Nephron (organoid): ENCODE measurements at regions not wholly inside any gene's neighbourhood (a gene's known extent, or its start where the extent isn't known, plus 50 kb on each side); places are given as distances from the start of the nearest gene placed in this dataset.

Experiments used
- H3K27ac Mint-ChIP-seq, 3 experiments: 2 replicates each; pipeline ENCODE4 v1.8.0; 2020; ENCODE audit warnings: mixed read lengths in 3 of 3, mild to moderate bottlenecking in 2 of 3, moderate library complexity in 1 of 3
- H3K27me3 Mint-ChIP-seq: 2 replicates; pipeline ENCODE4 v1.8.0; 2021; ENCODE audit warnings: low read depth, mild to moderate bottlenecking, moderate library complexity, mixed read lengths
- H3K36me3 Mint-ChIP-seq: 2 replicates; pipeline ENCODE4 v1.8.0; 2020; ENCODE audit warnings: low read depth, mixed read lengths
- H3K4me1 Mint-ChIP-seq: 2 replicates; pipeline ENCODE4 v1.8.0; 2020; ENCODE audit warnings: mixed read lengths
- H3K4me3 Mint-ChIP-seq, 3 experiments: 2 replicates each; pipeline ENCODE4 v1.8.0; 2020; ENCODE audit warnings: mild to moderate bottlenecking in 3 of 3, mixed read lengths in 3 of 3, moderate library complexity in 2 of 3
- H3K9me3 Mint-ChIP-seq: 2 replicates; pipeline ENCODE4 v1.8.0; 2020; ENCODE audit warnings: mixed read lengths
- TF ChIP-seq, protein P1 (sequence below), 3 experiments: fragments of 200-600 bp; sonication (generic); IDR thresholded peaks; one replicate each; pipeline ENCODE4 v1.5.0; 2021; ENCODE audit warnings: antibody characterized with exemption in 3 of 3; ENCODE audit not compliant: unreplicated experiment in 3 of 3

DNA sequence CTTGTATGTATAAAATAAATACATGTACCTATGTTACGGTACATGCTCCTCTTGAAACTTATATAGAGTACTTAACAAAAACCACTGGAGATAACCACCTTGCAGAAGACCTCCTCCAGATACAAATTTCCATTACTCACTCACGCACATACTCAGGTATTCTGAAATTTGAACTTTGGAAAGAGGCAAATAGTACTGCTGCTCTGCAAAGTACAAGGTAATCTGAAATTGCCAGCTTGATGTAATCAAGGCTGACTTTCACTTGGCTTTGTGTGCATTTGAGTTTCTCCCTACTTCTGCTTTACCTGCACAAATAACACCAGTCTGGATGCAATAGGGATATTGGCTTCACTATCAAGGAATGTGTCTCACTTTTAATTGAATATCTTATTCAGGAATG is 123.6 kb downstream of the FOXA2 start:
- TF ChIP-seq, protein P1, sequence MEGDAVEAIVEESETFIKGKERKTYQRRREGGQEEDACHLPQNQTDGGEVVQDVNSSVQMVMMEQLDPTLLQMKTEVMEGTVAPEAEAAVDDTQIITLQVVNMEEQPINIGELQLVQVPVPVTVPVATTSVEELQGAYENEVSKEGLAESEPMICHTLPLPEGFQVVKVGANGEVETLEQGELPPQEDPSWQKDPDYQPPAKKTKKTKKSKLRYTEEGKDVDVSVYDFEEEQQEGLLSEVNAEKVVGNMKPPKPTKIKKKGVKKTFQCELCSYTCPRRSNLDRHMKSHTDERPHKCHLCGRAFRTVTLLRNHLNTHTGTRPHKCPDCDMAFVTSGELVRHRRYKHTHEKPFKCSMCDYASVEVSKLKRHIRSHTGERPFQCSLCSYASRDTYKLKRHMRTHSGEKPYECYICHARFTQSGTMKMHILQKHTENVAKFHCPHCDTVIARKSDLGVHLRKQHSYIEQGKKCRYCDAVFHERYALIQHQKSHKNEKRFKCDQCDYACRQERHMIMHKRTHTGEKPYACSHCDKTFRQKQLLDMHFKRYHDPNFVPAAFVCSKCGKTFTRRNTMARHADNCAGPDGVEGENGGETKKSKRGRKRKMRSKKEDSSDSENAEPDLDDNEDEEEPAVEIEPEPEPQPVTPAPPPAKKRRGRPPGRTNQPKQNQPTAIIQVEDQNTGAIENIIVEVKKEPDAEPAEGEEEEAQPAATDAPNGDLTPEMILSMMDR (IDR thresholded peaks at IDR 0.05; ENCODE audit: unreplicated experiment in 3 of 3) = no peak
- H3K36me3 Mint-ChIP-seq = no peaks in the 10 kb centered on the region
- H3K4me1 Mint-ChIP-seq = no peaks in the 10 kb centered on the region
- no peaks in the 10 kb centered on the region for H3K9me3 Mint-ChIP-seq
- no peak overlapping the region for H3K27ac Mint-ChIP-seq
- H3K4me3 Mint-ChIP-seq = no peak overlapping the region
- peaks cover 39% of the 10 kb centered on the region for H3K27me3 Mint-ChIP-seq

DNA sequence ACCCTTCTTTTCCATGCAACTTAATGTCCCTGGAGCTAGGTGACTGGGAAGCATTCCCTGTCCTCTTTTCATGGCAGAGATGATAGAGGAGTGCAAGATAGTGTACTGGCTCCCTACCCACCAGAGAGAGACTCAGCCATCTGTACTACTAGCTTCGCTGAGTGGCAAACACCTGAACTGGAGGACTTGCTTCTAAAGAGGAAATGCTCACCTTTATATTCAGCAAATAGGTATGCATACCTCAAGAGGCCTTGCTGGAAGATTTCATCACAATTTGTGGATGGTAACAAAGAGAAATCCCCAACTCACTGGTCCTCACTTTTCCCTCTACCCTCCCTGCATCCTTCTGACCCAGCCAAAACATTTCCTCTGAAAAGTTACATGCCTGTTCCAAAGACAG is 124.1 kb downstream of the FOXA2 start:
- Mint-ChIP-seq H3K9me3 (no peaks in the 10 kb centered on the region), H3K27ac (no peak overlapping the region), H3K36me3 (no peaks in the 10 kb centered on the region), H3K4me1 (no peaks in the 10 kb centered on the region), H3K27me3 (peaks cover 39% of the 10 kb centered on the region), H3K4me3 (no peak overlapping the region)
- TF ChIP-seq, protein P1 (IDR thresholded peaks at IDR 0.05; ENCODE audit: unreplicated experiment in 3 of 3) = no peak

DNA sequence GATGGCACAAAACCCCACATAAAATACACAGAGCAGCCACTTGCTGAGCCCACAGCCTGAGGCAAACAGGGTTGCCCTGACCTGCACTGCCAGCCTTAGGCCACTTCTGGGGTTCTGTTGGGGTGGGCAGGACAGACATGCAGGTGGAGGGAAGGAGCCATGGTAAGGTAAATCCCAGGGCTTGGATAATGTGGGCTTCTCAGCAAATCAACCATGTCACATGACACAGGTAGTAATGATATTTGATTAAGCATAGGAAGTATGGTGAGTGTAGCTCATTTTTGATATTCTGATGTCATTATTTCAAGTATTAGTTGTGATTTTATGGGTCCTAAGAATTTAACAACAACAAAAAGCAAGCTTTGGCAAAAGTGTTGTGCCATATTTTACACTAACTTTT is 124.6 kb downstream of the FOXA2 start:
- Mint-ChIP-seq H3K4me1 (no peaks in the 10 kb centered on the region), H3K36me3 (no peaks in the 10 kb centered on the region), H3K27ac (no peak overlapping the region), H3K27me3 (peaks cover 36% of the 10 kb centered on the region), H3K4me3 (no peak overlapping the region), H3K9me3 (no peaks in the 10 kb centered on the region)
- TF ChIP-seq, protein P1 (IDR thresholded peaks at IDR 0.05; ENCODE audit: unreplicated experiment in 3 of 3) = no peak

DNA sequence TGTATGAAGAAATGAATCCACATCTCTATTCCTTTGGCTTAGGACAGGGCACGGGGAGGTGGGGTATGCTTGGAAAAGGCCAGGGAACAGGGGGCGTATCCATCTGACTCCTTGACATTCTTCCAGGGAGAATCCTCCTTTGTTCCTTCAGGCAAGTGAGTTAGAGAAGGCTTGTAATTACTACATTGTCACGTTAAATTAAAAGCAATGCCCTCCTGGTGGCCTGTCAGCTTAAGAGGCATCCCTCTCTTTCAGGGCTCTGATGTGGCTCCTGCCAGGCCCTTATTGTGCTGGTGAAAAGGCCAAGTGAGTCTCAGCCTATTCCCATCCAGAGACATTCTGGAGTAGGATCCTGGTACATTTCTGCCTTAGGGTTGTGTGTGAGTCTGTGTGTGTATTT is 128.3 kb downstream of the FOXA2 start:
- H3K4me3 Mint-ChIP-seq = no peak overlapping the region
- no peaks in the 10 kb centered on the region for H3K4me1 Mint-ChIP-seq
- H3K9me3 Mint-ChIP-seq = no peaks in the 10 kb centered on the region
- no peak overlapping the region for H3K27ac Mint-ChIP-seq
- peaks cover 29% of the 10 kb centered on the region for H3K27me3 Mint-ChIP-seq
- TF ChIP-seq, protein P1 (IDR thresholded peaks at IDR 0.05; ENCODE audit: unreplicated experiment in 3 of 3) = no peak
- H3K36me3 Mint-ChIP-seq = no peaks in the 10 kb centered on the region

DNA sequence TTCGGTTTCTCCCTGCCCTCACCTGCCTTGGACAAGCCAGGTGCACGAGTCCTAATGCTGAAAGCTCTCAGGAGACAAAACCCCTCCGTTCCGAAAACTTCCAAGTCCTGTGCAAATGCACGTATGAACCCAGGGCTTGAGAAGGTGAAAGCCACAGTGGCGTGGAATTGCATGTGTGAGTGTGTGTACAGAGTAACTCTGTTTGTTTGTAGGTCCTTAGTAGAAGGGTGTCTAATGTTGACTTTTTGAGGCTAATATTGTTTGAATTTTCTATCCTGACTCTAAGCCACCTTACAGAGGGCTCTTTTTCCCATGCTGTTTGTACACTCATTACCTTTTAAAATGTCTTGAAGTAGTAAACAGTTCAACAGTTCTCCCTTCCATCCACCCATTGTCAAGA is 129.1 kb downstream of the FOXA2 start:
- TF ChIP-seq, protein P1 (IDR thresholded peaks at IDR 0.05; ENCODE audit: unreplicated experiment in 3 of 3) = no peak
- H3K27ac Mint-ChIP-seq = no peak overlapping the region
- no peaks in the 10 kb centered on the region for H3K36me3 Mint-ChIP-seq
- no peaks in the 10 kb centered on the region for H3K9me3 Mint-ChIP-seq
- peaks cover 29% of the 10 kb centered on the region for H3K27me3 Mint-ChIP-seq
- no peak overlapping the region for H3K4me3 Mint-ChIP-seq
- no peaks in the 10 kb centered on the region for H3K4me1 Mint-ChIP-seq

DNA sequence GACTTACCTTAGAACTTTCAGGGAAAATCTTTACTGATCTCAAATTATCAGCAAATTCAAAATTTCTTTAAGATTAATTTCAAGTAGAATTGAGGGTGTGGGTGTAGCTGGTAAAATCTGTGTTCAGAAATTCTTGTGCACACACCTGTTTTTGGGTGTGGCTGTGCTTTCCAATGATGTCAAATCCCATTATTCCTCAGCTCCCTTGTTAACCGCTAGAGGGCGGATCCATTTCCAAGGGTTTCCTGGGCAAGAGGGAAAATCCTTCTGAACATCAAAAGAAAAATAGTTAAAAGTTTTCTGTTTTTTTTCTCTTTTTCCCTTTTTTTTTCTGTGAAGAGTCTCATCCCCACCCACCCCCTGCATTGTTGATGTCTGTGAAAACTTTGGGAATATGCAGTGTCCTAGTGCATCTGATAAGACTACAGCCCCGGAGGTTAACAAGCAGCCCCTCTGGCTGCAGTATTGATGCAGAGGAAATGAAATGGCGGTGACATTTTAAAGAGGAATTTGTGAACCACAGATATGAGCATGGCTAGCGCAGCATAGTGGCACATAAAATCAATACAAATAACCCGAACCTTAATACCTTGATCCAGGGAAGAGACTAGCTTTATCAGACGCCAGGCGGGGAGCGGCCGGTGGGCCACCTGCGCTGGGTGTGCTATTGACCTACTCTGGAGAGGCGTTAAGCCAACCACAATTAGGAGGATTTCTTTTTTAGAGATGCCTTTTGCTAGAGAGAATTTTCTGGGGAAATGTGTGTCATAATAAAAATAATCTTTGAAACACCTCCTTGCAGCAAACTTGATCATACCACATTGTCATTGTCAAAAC is 130.9 kb downstream of the FOXA2 start:
- Mint-ChIP-seq H3K36me3 (no peaks in the 10 kb centered on the region), H3K4me3 (no peak overlapping the region), H3K9me3 (no peaks in the 10 kb centered on the region), H3K27me3 (peaks cover 21% of the 10 kb centered on the region), H3K4me1 (peaks cover 5% of the 10 kb centered on the region), H3K27ac (no peak overlapping the region)
- TF ChIP-seq, protein P1 (IDR thresholded peaks at IDR 0.05; ENCODE audit: unreplicated experiment in 3 of 3) = peak; percentile 60 to 67 (median 63)
